Activated naive CD8-positive, alpha-beta T cell treated with anti-CD3 and anti-CD28 coated beads, Interleukin-2, amount 10 ng/mL, durations not matched to agents 7 days and 5 days (primary cell): ENCODE measurements at regions not wholly inside any gene's neighbourhood (a gene's known extent, or its start where the extent isn't known, plus 50 kb on each side); places are given as distances from the start of the nearest gene placed in this dataset.

Experiments
- ATAC-seq: fragments of 150-1000 bp; cut with Tn5 transposase; one replicate; pipeline ENCODE4 v1.10.0; 2021; ENCODE audit warnings: low read depth, moderate library complexity
- POLR2A ChIA-PET: fragments of 350-600 bp; sonication (Branson Sonifier 250); formaldehyde crosslinking; loops from one replicate; lab custom pipeline; 2021; ENCODE audit warnings: antibody characterized with exemption; lab: Charles Lee
- DNase-seq: peaks from one replicate; pipeline ENCODE4 v3.0.0; 2021
- H3K27ac Mint-ChIP-seq: one replicate; pipeline ENCODE4 v1.8.0; 2022; ENCODE audit warnings: mild to moderate bottlenecking, mixed read lengths
- H3K27me3 Mint-ChIP-seq: one replicate; pipeline ENCODE4 v1.8.0; 2022; ENCODE audit warnings: mild to moderate bottlenecking, moderate library complexity, mixed read lengths
- H3K36me3 Mint-ChIP-seq: one replicate; pipeline ENCODE4 v1.8.0; 2021; ENCODE audit warnings: mild to moderate bottlenecking, mixed read lengths
- H3K4me1 Mint-ChIP-seq: one replicate; pipeline ENCODE4 v1.8.0; 2021; ENCODE audit warnings: mixed read lengths
- H3K4me3 Mint-ChIP-seq: one replicate; pipeline ENCODE4 v1.8.0; 2022; ENCODE audit warnings: mild to moderate bottlenecking, moderate library complexity, mixed read lengths
- H3K9me3 Mint-ChIP-seq: one replicate; pipeline ENCODE4 v1.8.0; 2021; ENCODE audit warnings: mixed read lengths

DNA sequence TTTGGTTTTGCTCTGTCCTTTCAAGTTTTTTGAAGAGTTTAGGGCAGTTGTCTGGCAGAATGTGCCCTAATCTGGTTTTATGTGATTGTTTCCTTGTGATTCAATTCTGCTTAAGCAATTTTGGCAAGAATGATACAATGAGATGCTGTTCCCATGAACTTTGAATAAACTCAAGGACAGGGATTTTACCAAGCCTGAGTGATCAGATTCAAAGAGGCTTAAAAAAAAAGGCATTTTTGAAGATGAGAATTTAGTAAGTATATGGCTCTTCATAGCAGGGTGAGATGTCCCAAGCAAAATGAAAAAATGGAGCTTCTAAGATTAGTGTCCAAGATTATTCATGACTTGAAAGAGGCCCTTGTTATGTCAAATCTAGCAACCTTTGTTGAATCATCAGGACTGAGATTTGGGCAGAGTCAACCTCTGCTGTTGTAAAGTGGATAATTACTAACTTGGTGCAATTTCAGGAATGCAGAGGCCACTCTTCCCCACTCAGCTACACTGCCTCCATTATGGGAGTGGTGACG is 180.6 kb upstream of the NUDT4 start:
- peaks cover 2% of the 10 kb centered on the region for H3K9me3 Mint-ChIP-seq
- POLR2A ChIA-PET = no interaction called here
- H3K27ac Mint-ChIP-seq = no peak overlapping the region
- H3K36me3 Mint-ChIP-seq = no peaks in the 10 kb centered on the region
- H3K4me3 Mint-ChIP-seq = no peak overlapping the region
- no peaks in the 10 kb centered on the region for H3K4me1 Mint-ChIP-seq
- H3K27me3 Mint-ChIP-seq = peaks cover 9% of the 10 kb centered on the region
- no peak for ATAC-seq
- no peak for DNase-seq

- no peak for ATAC-seq
- POLR2A ChIA-PET = no interaction called here
- DNase-seq = no peak
- Mint-ChIP-seq H3K4me3 (no peak overlapping the region), H3K36me3 (no peaks in the 10 kb centered on the region), H3K4me1 (peaks cover 2% of the 10 kb centered on the region), H3K27ac (no peak overlapping the region), H3K9me3 (peaks cover 4% of the 10 kb centered on the region), H3K27me3 (peaks cover 13% of the 10 kb centered on the region)
Observed at GRCh38 chr12:93198086-93198485, 179.6 kb upstream of the NUDT4 start.

- POLR2A ChIA-PET = no interaction called here
- ATAC-seq = no peak
- Mint-ChIP-seq H3K27me3 (peaks cover 13% of the 10 kb centered on the region), H3K4me3 (no peak overlapping the region), H3K4me1 (peaks cover 2% of the 10 kb centered on the region), H3K9me3 (peaks cover 1% of the 10 kb centered on the region), H3K36me3 (no peaks in the 10 kb centered on the region), H3K27ac (no peak overlapping the region)
- DNase-seq = no peak
Observed at GRCh38 chr12:93199831-93200236, 177.9 kb upstream of the NUDT4 start.

DNA sequence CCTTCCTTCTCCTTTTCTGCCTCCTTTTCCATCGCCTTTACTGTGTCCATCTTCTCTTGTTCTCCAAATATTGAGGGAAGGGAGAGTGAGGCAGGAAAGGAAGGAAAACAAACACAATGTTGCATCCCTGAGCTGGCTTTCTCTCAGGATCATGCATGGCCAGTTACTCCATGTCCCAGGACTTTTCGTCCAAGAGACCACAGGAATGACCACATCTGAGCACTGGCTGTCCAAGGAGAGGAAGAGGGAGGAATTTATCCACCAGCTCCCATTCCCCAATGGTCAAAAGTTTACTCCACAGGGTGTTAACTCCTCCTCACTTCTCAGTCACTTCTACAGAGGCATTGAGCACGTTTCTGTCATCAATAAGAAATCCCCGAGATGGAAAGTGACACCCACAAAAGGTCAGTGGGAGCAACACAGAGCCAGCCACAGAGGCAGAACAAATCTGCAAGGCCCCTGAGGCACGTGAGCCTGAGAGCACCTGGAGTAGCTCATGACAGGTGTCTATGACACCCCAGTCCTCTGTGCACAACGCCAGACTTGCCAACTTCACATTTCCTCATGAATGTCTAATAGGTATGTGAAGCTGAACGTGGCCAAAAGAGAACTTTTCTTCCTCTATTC is 177.3 kb upstream of the NUDT4 start:
- no peak overlapping the region for H3K4me3 Mint-ChIP-seq
- DNase-seq = no peak
- ATAC-seq = no peak
- H3K36me3 Mint-ChIP-seq = no peaks in the 10 kb centered on the region
- peaks cover 10% of the 10 kb centered on the region for H3K27me3 Mint-ChIP-seq
- H3K4me1 Mint-ChIP-seq = peaks cover 2% of the 10 kb centered on the region
- H3K27ac Mint-ChIP-seq = no peak overlapping the region
- POLR2A ChIA-PET = no interaction called here
- peaks cover 1% of the 10 kb centered on the region for H3K9me3 Mint-ChIP-seq

- POLR2A ChIA-PET = no interaction called here
- Mint-ChIP-seq H3K27ac (no peak overlapping the region), H3K4me1 (peaks cover 2% of the 10 kb centered on the region)
Observed at GRCh38 chr12:93201990-93202389, 175.7 kb upstream of the NUDT4 start.

GRCh38 chr12:93202688-93203087 is 175.0 kb upstream of the NUDT4 start:
- no peak overlapping the region for H3K27ac Mint-ChIP-seq
- no peaks in the 10 kb centered on the region for H3K36me3 Mint-ChIP-seq
- H3K27me3 Mint-ChIP-seq = peaks cover 6% of the 10 kb centered on the region

More at GRCh38 chr12:93201990-93202389, 175.7 kb upstream of the NUDT4 start:
- DNase-seq (no peak), ATAC-seq (no peak)
- Mint-ChIP-seq H3K4me3 (no peak overlapping the region), H3K27me3 (peaks cover 6% of the 10 kb centered on the region), H3K9me3 (peaks cover 1% of the 10 kb centered on the region), H3K36me3 (no peaks in the 10 kb centered on the region)

DNA sequence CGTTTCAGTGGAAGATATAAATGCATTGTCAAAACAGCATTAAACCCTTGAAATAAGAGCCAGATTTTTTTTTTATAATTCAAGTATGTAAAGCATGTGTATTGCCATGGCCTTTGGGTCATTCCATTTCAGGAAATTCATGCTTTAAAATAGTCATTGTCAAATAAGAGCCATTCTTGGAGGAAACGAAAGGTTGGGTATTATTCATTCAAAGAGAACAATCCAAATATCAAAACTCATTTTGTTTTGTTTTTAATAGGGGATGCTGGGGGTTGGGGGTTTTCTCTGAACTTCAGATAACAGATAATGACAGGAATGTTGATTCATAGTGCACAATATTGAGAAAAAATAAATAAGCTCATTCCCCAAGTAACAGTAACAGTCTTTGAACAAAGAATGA is 174.4 kb upstream of the NUDT4 start:
- Mint-ChIP-seq H3K9me3 (peaks cover 1% of the 10 kb centered on the region), H3K4me1 (peaks cover 2% of the 10 kb centered on the region), H3K4me3 (no peak overlapping the region), H3K36me3 (no peaks in the 10 kb centered on the region), H3K27ac (no peak overlapping the region), H3K27me3 (peaks cover 6% of the 10 kb centered on the region)
- POLR2A ChIA-PET = no interaction called here
- DNase-seq (no peak), ATAC-seq (no peak)

More at GRCh38 chr12:93202688-93203087, 175.0 kb upstream of the NUDT4 start:
- Mint-ChIP-seq H3K4me1 (peaks cover 2% of the 10 kb centered on the region), H3K4me3 (no peak overlapping the region), H3K9me3 (peaks cover 1% of the 10 kb centered on the region)
- ATAC-seq (no peak), DNase-seq (no peak)
- POLR2A ChIA-PET = no interaction called here

DNA sequence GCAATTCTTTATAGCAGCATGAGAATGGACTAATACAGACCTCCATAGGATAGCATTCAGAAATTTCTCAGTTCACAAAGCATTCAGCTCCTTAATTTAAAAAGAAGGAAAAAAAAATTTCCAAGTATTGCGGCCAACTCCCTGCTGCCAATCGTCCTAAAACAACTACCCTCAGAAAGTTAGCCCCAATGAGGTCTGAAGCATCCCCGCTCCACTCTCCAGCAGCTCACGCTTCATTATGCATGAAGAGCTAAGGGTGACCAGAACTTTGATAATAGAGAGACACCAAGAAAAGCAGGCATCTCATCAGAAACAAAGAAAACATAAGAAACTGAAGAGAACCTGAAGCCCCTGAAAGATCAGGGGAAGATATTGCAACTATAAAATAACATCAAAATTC is 172.8 kb upstream of the NUDT4 start:
- POLR2A ChIA-PET = no interaction called here
- H3K9me3 Mint-ChIP-seq = peaks cover 1% of the 10 kb centered on the region
- ATAC-seq = no peak
- peaks cover 2% of the 10 kb centered on the region for H3K4me1 Mint-ChIP-seq
- peaks cover 7% of the 10 kb centered on the region for H3K27me3 Mint-ChIP-seq
- H3K36me3 Mint-ChIP-seq = no peaks in the 10 kb centered on the region
- no peak overlapping the region for H3K4me3 Mint-ChIP-seq
- DNase-seq = no peak
- H3K27ac Mint-ChIP-seq = no peak overlapping the region

GRCh38 chr12:93205361-93205760 is 172.4 kb upstream of the NUDT4 start:
- DNase-seq = no peak
- Mint-ChIP-seq H3K4me1 (peaks cover 2% of the 10 kb centered on the region), H3K4me3 (no peak overlapping the region), H3K27me3 (peaks cover 7% of the 10 kb centered on the region), H3K36me3 (no peaks in the 10 kb centered on the region), H3K9me3 (peaks cover 1% of the 10 kb centered on the region), H3K27ac (no peak overlapping the region)
- no peak for ATAC-seq
- POLR2A ChIA-PET = no interaction called here

DNA sequence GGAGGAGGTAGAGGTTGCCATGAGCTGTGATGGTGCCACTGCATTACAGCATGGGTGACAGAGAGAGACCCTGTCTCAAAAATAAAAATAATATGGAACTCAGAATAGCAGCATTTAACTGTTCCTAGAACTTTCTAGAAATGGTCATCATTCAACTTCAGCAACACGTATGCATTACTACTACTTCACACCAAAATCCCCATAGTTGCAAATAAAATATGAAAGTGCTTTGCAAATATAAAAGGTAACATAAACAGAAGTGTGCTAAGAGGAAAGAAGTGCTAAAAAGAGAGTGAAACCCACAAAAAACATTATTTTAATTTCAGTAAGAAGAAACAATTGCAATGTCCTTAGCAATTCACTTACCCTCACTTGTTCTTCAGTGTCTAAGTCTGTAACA is 169.7 kb upstream of the NUDT4 start:
- Mint-ChIP-seq H3K27me3 (peaks cover 7% of the 10 kb centered on the region), H3K4me3 (no peak overlapping the region), H3K27ac (no peak overlapping the region), H3K4me1 (no peaks in the 10 kb centered on the region), H3K9me3 (no peaks in the 10 kb centered on the region), H3K36me3 (no peaks in the 10 kb centered on the region)
- no peak for ATAC-seq
- DNase-seq = no peak
- POLR2A ChIA-PET = no interaction called here

GRCh38 chr12:93214523-93215289 is 163.0 kb upstream of the NUDT4 start:
- DNase-seq (no peak), ATAC-seq (no peak)
- H3K4me3 Mint-ChIP-seq = no peak overlapping the region
- peaks cover 4% of the 10 kb centered on the region for H3K27me3 Mint-ChIP-seq
- H3K27ac Mint-ChIP-seq = no peak overlapping the region
- POLR2A ChIA-PET = no interaction called here
- peaks cover 7% of the 10 kb centered on the region for H3K9me3 Mint-ChIP-seq
- no peaks in the 10 kb centered on the region for H3K4me1 Mint-ChIP-seq
- H3K36me3 Mint-ChIP-seq = peaks cover 2% of the 10 kb centered on the region

- ATAC-seq (no peak), DNase-seq (no peak)
- H3K4me1 Mint-ChIP-seq = no peaks in the 10 kb centered on the region
- H3K27ac Mint-ChIP-seq = no peak overlapping the region
- no peak overlapping the region for H3K4me3 Mint-ChIP-seq
- peaks cover 7% of the 10 kb centered on the region for H3K9me3 Mint-ChIP-seq
- H3K36me3 Mint-ChIP-seq = peaks cover 2% of the 10 kb centered on the region
- H3K27me3 Mint-ChIP-seq = peaks cover 3% of the 10 kb centered on the region
- POLR2A ChIA-PET = no interaction called here
Observed at GRCh38 chr12:93215290-93215678, 162.4 kb upstream of the NUDT4 start.

DNA sequence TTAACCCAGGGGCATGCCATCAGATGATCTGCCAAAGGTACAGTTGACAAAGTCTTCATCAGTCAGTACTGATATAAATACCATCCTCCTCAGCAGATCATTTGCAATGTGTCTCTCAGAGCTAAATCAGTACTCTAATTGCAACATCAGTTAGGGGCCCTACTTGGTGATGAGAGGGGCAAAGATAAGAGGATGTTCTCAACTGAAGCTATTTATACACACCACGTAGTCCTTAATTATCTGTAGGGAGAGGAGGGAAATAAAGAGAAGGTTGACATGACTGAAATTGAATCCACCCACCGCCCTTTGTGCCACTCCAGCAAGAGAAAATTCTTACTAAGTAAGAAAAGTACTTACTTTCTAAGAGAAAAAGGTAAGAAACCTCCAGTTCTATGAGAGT is 157.8 kb upstream of the NUDT4 start:
- no peak overlapping the region for H3K4me3 Mint-ChIP-seq
- no peak overlapping the region for H3K27ac Mint-ChIP-seq
- H3K9me3 Mint-ChIP-seq = peaks cover 19% of the 10 kb centered on the region
- peaks cover 12% of the 10 kb centered on the region for H3K36me3 Mint-ChIP-seq
- H3K4me1 Mint-ChIP-seq = peaks cover 4% of the 10 kb centered on the region
- ATAC-seq (no peak), DNase-seq (no peak)
- no peaks in the 10 kb centered on the region for H3K27me3 Mint-ChIP-seq
- POLR2A ChIA-PET = interaction anchor here (1.0 kb wide), 1 partner anchor 24 kb away, joined by 3 read pairs; no protein-coding TSS in a partner anchor

- Mint-ChIP-seq H3K27ac (no peak overlapping the region), H3K4me1 (peaks cover 7% of the 10 kb centered on the region), H3K36me3 (peaks cover 12% of the 10 kb centered on the region), H3K27me3 (no peaks in the 10 kb centered on the region), H3K4me3 (no peak overlapping the region), H3K9me3 (peaks cover 20% of the 10 kb centered on the region)
- ATAC-seq (no peak), DNase-seq (no peak)
- POLR2A ChIA-PET = no interaction called here
Observed at GRCh38 chr12:93221841-93222240, 155.9 kb upstream of the NUDT4 start.
